Sciatic nerve (tissue), 2 donors: ENCODE measurements at regions not wholly inside any gene's neighbourhood (a gene's known extent, or its start where the extent isn't known, plus 50 kb on each side); places are given as distances from the start of the nearest gene placed in this dataset.
A peak's percentile ranks its signal among the peaks of the same experiment; 100 is the strongest.

Experiments
- ATAC-seq: fragments of 200-7000 bp; cut with Tn5 transposase; one replicate; pipeline ENCODE4 v1.9.1; 2020; ENCODE audit warnings: mild to moderate bottlenecking, moderate library complexity
- DNase-seq: peaks from one replicate; pipeline ENCODE4 v3.0.0-alpha.2; 2020; ENCODE audit warnings: low spot score
- intact Hi-C: fragments of 100-400 bp; cut with DNase I; formaldehyde crosslinking; loops from one replicate; pipeline ENCODE4 v1.14.2; 2022
- donor health status: DM: no; HTN: no; CAD: no.
- donor health status: DM: no; HTN: no; CAD: no.

GRCh38 chr18:54100920-54101470 lies 123.5 kb downstream of the MBD2 start:
- DNase-seq (no peak), ATAC-seq (no peak)
- intact Hi-C loops = no loop called here

- intact Hi-C loops = no loop called here
- ATAC-seq = no peak
Measured at GRCh38 chr18:54100466-54100865, 124.0 kb downstream of the MBD2 start.

GRCh38 chr18:54094474-54094873 lies 130.0 kb downstream of the MBD2 start:
- DNase-seq = no peak
- intact Hi-C loops = no loop called here
- no peak for ATAC-seq

More at GRCh38 chr18:54100466-54100865, 124.0 kb downstream of the MBD2 start:
- no peak for DNase-seq

GRCh38 chr18:54090856-54091255 lies 133.6 kb downstream of the MBD2 start:
- DNase-seq = no peak
- ATAC-seq = no peak
- intact Hi-C loops = no loop called here

GRCh38 chr18:54089749-54090459 lies 134.6 kb downstream of the MBD2 start:
- intact Hi-C loops = no loop called here
- ATAC-seq (peak; percentile 36), DNase-seq (no peak)

GRCh38 chr18:54086863-54087262 lies 137.6 kb downstream of the MBD2 start:
- intact Hi-C loops = no loop called here
- DNase-seq (no peak), ATAC-seq (no peak)

- DNase-seq (no peak), ATAC-seq (no peak)
Measured at GRCh38 chr18:54086046-54086802, 138.2 kb downstream of the MBD2 start.

GRCh38 chr18:54080858-54081257 lies 143.6 kb downstream of the MBD2 start:
- ATAC-seq (no peak), DNase-seq (no peak)
- intact Hi-C loops = loop anchor here (5.0 kb wide), 1 partner anchor 1124 kb away; no protein-coding TSS in a partner anchor

More at GRCh38 chr18:54086046-54086802, 138.2 kb downstream of the MBD2 start:
- intact Hi-C loops = no loop called here

- intact Hi-C loops = no loop called here
- DNase-seq (no peak), ATAC-seq (peak; percentile 64)
Measured at GRCh38 chr18:54076166-54076565, 148.3 kb downstream of the MBD2 start.

GRCh38 chr18:54075689-54076088 lies 148.8 kb downstream of the MBD2 start:
- ATAC-seq (no peak), DNase-seq (no peak)
- intact Hi-C loops = no loop called here

GRCh38 chr18:54069729-54070128 lies 154.7 kb downstream of the MBD2 start:
- ATAC-seq = no peak
- no peak for DNase-seq
- intact Hi-C loops = no loop called here

GRCh38 chr18:54060343-54061005 lies 164.0 kb downstream of the MBD2 start:
- intact Hi-C loops = no loop called here
- ATAC-seq (no peak), DNase-seq (no peak)

GRCh38 chr18:54052732-54053429 lies 171.6 kb downstream of the MBD2 start:
- intact Hi-C loops = no loop called here
- ATAC-seq (no peak), DNase-seq (no peak)

GRCh38 chr18:54052259-54052658 lies 172.2 kb downstream of the MBD2 start:
- ATAC-seq (no peak), DNase-seq (no peak)
- intact Hi-C loops = no loop called here

- intact Hi-C loops = no loop called here
- no peak for ATAC-seq
- no peak for DNase-seq
Measured at GRCh38 chr18:54043484-54044251, 180.8 kb downstream of the MBD2 start.

- no peak for ATAC-seq
- DNase-seq = no peak
- intact Hi-C loops = no loop called here
Measured at GRCh38 chr18:54035927-54036326, 188.5 kb downstream of the MBD2 start.

GRCh38 chr18:54033052-54033451 lies 191.4 kb downstream of the MBD2 start:
- no peak for DNase-seq
- ATAC-seq = no peak
- intact Hi-C loops = no loop called here

GRCh38 chr18:54032412-54032811 lies 192.1 kb downstream of the MBD2 start:
- intact Hi-C loops = no loop called here
- ATAC-seq (no peak), DNase-seq (no peak)
